ENCODE measurements at regions not wholly inside any gene's neighbourhood (a gene's known extent, or its start where the extent isn't known, plus 50 kb on each side); places are given as distances from the start of the nearest gene placed in this dataset.

GRCh38 chr2:21633015-21633414 lies 509.2 kb downstream of the TDRD15 start:
- H3K4me3 Mint-ChIP-seq: no peak overlapping the region
- ATAC-seq (no peak), DNase-seq (no peak)
- H3K4me1 Mint-ChIP-seq: no peaks in the 10 kb centered on the region
- H3K27me3 Mint-ChIP-seq (ENCODE audit: low read depth in 2 of 2): no peaks in the 10 kb centered on the region
- TF ChIP-seq, protein P1, sequence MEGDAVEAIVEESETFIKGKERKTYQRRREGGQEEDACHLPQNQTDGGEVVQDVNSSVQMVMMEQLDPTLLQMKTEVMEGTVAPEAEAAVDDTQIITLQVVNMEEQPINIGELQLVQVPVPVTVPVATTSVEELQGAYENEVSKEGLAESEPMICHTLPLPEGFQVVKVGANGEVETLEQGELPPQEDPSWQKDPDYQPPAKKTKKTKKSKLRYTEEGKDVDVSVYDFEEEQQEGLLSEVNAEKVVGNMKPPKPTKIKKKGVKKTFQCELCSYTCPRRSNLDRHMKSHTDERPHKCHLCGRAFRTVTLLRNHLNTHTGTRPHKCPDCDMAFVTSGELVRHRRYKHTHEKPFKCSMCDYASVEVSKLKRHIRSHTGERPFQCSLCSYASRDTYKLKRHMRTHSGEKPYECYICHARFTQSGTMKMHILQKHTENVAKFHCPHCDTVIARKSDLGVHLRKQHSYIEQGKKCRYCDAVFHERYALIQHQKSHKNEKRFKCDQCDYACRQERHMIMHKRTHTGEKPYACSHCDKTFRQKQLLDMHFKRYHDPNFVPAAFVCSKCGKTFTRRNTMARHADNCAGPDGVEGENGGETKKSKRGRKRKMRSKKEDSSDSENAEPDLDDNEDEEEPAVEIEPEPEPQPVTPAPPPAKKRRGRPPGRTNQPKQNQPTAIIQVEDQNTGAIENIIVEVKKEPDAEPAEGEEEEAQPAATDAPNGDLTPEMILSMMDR (IDR thresholded peaks at IDR 0.05): no peak
- Histone ChIP-seq H3K27ac (ENCODE audit: low read length) (no peak overlapping the region), H3K9me3 (ENCODE audit: control insufficient read depth, insufficient read depth, low read length) (no peaks in the 10 kb centered on the region), H3K27me3 (ENCODE audit: control insufficient read depth, insufficient read depth, low read length) (no peaks in the 10 kb centered on the region), H3K4me3 (ENCODE audit: low read length) (no peak overlapping the region), H3K36me3 (ENCODE audit: control insufficient read depth, insufficient read depth, low read length) (no peaks in the 10 kb centered on the region), H3K4me1 (ENCODE audit: control insufficient read depth, insufficient read depth, low read length) (no peaks in the 10 kb centered on the region)
- H3K9me3 Mint-ChIP-seq: peaks cover 14 to 16% of the 10 kb centered on the region in 2 donors
- H3K36me3 Mint-ChIP-seq: no peaks in the 10 kb centered on the region
- WGBS (ENCODE audit: insufficient coverage): 72% methylated on average over 4 of the region's 5 CpGs
- intact Hi-C loops (cut with micrococcal nuclease): no loop called here
- no peak overlapping the region for H3K27ac Mint-ChIP-seq

DNA sequence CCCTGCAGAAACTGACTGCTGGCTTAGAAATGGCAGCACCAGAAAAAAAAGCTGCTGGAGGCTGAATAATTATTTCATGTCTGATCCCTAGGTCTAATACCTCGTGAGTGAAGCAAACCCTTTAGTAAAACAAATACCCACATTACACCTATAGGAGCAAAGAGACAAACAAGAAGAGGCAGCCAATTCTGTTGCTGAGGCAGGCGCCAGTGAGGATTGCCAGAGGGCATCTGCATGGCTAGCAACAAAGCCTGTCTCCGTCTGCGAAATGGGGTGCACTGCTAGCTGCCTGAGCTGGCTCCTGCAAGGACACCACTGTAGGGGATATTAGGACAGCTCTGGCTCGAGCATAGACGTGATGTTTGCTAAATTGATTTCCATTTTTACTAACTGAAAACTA lies 509.7 kb downstream of the TDRD15 start:
- Mint-ChIP-seq H3K4me1 (no peaks in the 10 kb centered on the region), H3K4me3 (no peak overlapping the region), H3K27me3 (ENCODE audit: low read depth in 2 of 2) (no peaks in the 10 kb centered on the region), H3K9me3 (peaks cover 12 to 16% of the 10 kb centered on the region in 2 donors), H3K36me3 (no peaks in the 10 kb centered on the region), H3K27ac (no peak overlapping the region)
- ATAC-seq (no peak), DNase-seq (no peak)
- intact Hi-C loops (cut with micrococcal nuclease): no loop called here
- TF ChIP-seq, protein P1 (IDR thresholded peaks at IDR 0.05): no peak
- 71% methylated on average over 6 of the region's 6 CpGs for WGBS (ENCODE audit: insufficient coverage)
- H3K27me3 ChIP-seq (ENCODE audit: control insufficient read depth, insufficient read depth, low read length): no peaks in the 10 kb centered on the region
- H3K36me3 ChIP-seq (ENCODE audit: control insufficient read depth, insufficient read depth, low read length): no peaks in the 10 kb centered on the region
- H3K4me1 ChIP-seq (ENCODE audit: control insufficient read depth, insufficient read depth, low read length): no peaks in the 10 kb centered on the region
- H3K4me3 ChIP-seq (ENCODE audit: low read length): no peak overlapping the region
- H3K27ac ChIP-seq (ENCODE audit: low read length): no peak overlapping the region
- no peaks in the 10 kb centered on the region for H3K9me3 ChIP-seq (ENCODE audit: control insufficient read depth, insufficient read depth, low read length)

GRCh38 chr2:21633911-21634310 lies 510.1 kb downstream of the TDRD15 start:
- Histone ChIP-seq H3K9me3 (ENCODE audit: control insufficient read depth, insufficient read depth, low read length) (no peaks in the 10 kb centered on the region), H3K27ac (ENCODE audit: low read length) (no peak overlapping the region), H3K4me1 (ENCODE audit: control insufficient read depth, insufficient read depth, low read length) (no peaks in the 10 kb centered on the region), H3K36me3 (ENCODE audit: control insufficient read depth, insufficient read depth, low read length) (no peaks in the 10 kb centered on the region), H3K4me3 (ENCODE audit: low read length) (no peak overlapping the region), H3K27me3 (ENCODE audit: control insufficient read depth, insufficient read depth, low read length) (no peaks in the 10 kb centered on the region)
- no peak for DNase-seq
- Mint-ChIP-seq H3K9me3 (peaks cover 12 to 16% of the 10 kb centered on the region in 2 donors), H3K4me1 (no peaks in the 10 kb centered on the region), H3K27ac (no peak overlapping the region), H3K36me3 (no peaks in the 10 kb centered on the region), H3K27me3 (ENCODE audit: low read depth in 2 of 2) (no peaks in the 10 kb centered on the region), H3K4me3 (no peak overlapping the region)
- TF ChIP-seq, protein P1 (IDR thresholded peaks at IDR 0.05): no peak
- no peak for ATAC-seq
- intact Hi-C loops (cut with micrococcal nuclease): no loop called here
- 83% methylated on average over 6 of the region's 7 CpGs for WGBS (ENCODE audit: insufficient coverage)

DNA sequence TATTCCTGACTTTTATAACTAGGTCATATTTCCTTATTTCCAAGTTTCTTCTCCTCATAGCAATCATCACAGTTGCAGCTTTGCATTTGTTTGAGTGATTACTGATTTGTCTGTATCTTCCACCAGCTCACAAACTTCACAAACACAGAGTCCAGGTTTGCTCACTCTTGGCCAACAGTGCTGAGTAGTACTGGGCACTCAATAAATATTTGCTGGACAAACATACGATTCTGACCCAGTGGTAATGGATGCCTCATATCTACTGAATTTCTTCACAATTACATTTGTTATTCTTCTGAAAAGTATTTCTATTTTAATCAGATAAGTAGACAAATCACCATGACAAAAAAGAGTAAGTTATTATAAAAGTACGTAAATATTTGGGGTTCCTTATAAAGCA lies 516.3 kb downstream of the TDRD15 start:
- intact Hi-C loops (cut with micrococcal nuclease): no loop called here
- no peak for ATAC-seq
- Mint-ChIP-seq H3K4me1 (no peaks in the 10 kb centered on the region), H3K4me3 (no peak overlapping the region), H3K27ac (no peak overlapping the region), H3K9me3 (peaks cover 12 to 16% of the 10 kb centered on the region in 2 donors), H3K27me3 (ENCODE audit: low read depth in 2 of 2) (no peaks in the 10 kb centered on the region), H3K36me3 (no peaks in the 10 kb centered on the region)
- peaks cover 12% of the 10 kb centered on the region for H3K9me3 ChIP-seq (ENCODE audit: control insufficient read depth, insufficient read depth, low read length)
- no peak for DNase-seq
- TF ChIP-seq, protein P1 (IDR thresholded peaks at IDR 0.05): no peak
- no peak overlapping the region for H3K4me3 ChIP-seq (ENCODE audit: low read length)
- H3K4me1 ChIP-seq (ENCODE audit: control insufficient read depth, insufficient read depth, low read length): no peaks in the 10 kb centered on the region
- WGBS (ENCODE audit: insufficient coverage): 57% methylated on average over 1 of the region's 2 CpGs
- H3K27me3 ChIP-seq (ENCODE audit: control insufficient read depth, insufficient read depth, low read length): no peaks in the 10 kb centered on the region
- H3K27ac ChIP-seq (ENCODE audit: low read length): no peak overlapping the region
- no peaks in the 10 kb centered on the region for H3K36me3 ChIP-seq (ENCODE audit: control insufficient read depth, insufficient read depth, low read length)
